Brain microvascular endothelial cell (primary cell): ENCODE measurements at regions not wholly inside any gene's neighbourhood (a gene's known extent, or its start where the extent isn't known, plus 50 kb on each side); places are given as distances from the start of the nearest gene placed in this dataset.

Experiments
- DNase-seq: peaks from one replicate; pipeline ENCODE4 v3.0.0-alpha.2; 2020
- H3K27ac ChIP-seq: fragments of 250-450 bp; sonication (Bioruptor Pico); 2 replicates; pipeline ENCODE4 v1.5.1; 2020; ENCODE audit warnings: mild to moderate bottlenecking, moderate library complexity
- H3K27me3 ChIP-seq: fragments of 250-450 bp; sonication (Bioruptor Pico); replicated peaks from 2 replicates; pipeline ENCODE4 v1.5.1; 2020; ENCODE audit warnings: mild to moderate bottlenecking
- H3K36me3 ChIP-seq: fragments of 250-450 bp; sonication (Bioruptor Pico); replicated peaks from 2 replicates; pipeline ENCODE4 v1.5.1; 2020; ENCODE audit warnings: mild to moderate bottlenecking
- H3K4me3 ChIP-seq: 2 replicates; pipeline ENCODE4 v1.5.1; 2011; ENCODE audit warnings: low read depth, mild to moderate bottlenecking, control low read depth, low read length, moderate library complexity
- in situ Hi-C: cut with HindIII; loops from 2 replicates; pipeline ENCODE4 v1.10.0; 2017; ENCODE audit warnings: low sequenced_read_pairs, low pct_ligation_motif_present
- TF ChIP-seq, protein P1 (sequence below): IDR thresholded peaks from 2 replicates; pipeline ENCODE4 v1.5.1; 2011; ENCODE audit warnings: low read depth, mild to moderate bottlenecking, moderate library complexity, low read length, control low read depth, inconsistent platforms; ENCODE audit errors: missing control alignments

DNA sequence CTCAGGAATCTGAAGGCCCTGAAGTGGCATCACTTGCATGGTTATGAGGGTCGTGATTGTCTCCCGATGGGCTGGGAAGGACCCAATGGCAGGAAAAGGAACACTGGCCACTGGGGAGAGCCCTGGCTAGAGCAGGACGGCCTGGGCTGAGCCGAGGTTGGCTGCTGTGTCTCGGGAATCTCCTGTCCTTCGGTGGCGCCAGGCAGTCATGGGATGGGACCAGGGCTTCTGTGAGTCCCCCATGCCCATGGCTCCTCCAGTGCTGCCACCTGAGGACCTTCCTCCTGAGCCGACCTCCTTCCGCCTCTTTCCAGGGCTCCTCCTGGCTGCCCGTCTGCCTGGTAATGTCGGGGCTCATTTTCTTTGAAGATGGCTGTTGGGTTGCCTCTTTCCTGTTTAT, 1394.0 kb downstream of the BRD1 start:
- TF ChIP-seq, protein P1, sequence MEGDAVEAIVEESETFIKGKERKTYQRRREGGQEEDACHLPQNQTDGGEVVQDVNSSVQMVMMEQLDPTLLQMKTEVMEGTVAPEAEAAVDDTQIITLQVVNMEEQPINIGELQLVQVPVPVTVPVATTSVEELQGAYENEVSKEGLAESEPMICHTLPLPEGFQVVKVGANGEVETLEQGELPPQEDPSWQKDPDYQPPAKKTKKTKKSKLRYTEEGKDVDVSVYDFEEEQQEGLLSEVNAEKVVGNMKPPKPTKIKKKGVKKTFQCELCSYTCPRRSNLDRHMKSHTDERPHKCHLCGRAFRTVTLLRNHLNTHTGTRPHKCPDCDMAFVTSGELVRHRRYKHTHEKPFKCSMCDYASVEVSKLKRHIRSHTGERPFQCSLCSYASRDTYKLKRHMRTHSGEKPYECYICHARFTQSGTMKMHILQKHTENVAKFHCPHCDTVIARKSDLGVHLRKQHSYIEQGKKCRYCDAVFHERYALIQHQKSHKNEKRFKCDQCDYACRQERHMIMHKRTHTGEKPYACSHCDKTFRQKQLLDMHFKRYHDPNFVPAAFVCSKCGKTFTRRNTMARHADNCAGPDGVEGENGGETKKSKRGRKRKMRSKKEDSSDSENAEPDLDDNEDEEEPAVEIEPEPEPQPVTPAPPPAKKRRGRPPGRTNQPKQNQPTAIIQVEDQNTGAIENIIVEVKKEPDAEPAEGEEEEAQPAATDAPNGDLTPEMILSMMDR = no peak
- Histone ChIP-seq H3K27me3 (no peaks in the 10 kb centered on the region), H3K36me3 (no peaks in the 10 kb centered on the region), H3K27ac (no peak overlapping the region), H3K4me3 (no peak overlapping the region)
- DNase-seq = no peak
- in situ Hi-C loops = no loop called here

DNA sequence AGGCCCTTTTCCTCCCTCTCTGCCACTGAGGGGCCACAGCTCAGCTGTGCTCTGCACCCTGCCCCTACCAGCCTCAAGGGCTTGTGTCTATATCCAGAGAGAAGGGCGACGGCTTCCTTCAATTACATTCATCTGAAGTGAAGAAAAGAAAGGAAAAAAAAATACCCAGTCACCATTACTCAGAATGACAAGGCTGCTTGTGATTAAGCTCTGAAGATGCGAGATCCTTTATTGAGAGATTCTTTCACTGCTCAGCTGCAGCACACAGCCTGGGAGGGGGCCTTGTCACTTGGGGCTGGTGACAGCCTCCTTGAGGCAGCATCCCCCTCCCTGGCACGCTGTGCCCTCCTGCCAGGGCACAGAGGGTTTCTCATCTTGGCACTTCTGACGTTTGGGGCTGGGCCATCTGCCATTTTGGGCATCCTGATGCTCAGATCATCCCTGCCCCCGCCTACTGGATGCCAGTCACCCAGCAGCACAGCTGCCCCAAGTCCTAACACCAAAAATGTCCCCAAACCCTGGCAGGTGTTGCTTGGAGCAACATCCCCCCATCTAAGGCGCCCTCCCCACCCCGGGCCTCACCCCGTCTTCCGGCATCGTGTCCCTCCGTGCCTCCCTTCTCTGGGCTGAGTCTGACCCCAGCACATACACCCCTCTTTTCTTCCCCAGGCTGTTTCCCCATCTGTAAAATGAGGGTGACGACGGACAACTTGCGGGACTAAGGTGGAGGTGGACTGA, 1394.7 kb downstream of the BRD1 start:
- in situ Hi-C loops = no loop called here
- Histone ChIP-seq H3K36me3 (no peaks in the 10 kb centered on the region), H3K27me3 (no peaks in the 10 kb centered on the region), H3K27ac (no peak overlapping the region), H3K4me3 (no peak overlapping the region)
- DNase-seq = no peak
- TF ChIP-seq, protein P1 = no peak

GRCh38 chr22:48431536-48432315, 1395.9 kb downstream of the BRD1 start:
- TF ChIP-seq, protein P1 = no peak
- in situ Hi-C loops = no loop called here
- Histone ChIP-seq H3K4me3 (no peak overlapping the region), H3K27ac (no peak overlapping the region), H3K36me3 (no peaks in the 10 kb centered on the region), H3K27me3 (no peaks in the 10 kb centered on the region)
- DNase-seq = no peak

DNA sequence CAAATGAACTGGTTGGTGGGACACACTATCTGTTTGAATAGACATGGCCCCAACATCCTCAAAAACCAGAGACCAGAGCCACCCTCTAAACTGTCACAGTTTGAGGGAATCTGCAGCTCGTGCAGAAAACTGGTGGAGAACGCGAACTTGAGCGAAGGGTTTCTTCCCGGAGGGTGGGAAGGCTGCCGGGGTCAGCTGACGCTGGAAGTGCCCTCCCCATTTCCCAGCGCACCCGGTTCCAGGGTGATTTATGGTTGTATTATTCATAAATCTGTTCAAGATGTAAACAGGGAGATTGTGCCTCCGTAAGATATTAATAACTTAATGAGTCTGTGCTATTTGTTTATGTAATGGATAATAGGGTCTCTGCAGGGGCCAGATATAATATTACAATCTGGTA, 1396.7 kb downstream of the BRD1 start:
- DNase-seq = no peak
- no peak overlapping the region for H3K4me3 ChIP-seq
- TF ChIP-seq, protein P1 = no peak
- no peaks in the 10 kb centered on the region for H3K36me3 ChIP-seq
- H3K27me3 ChIP-seq = no peaks in the 10 kb centered on the region
- in situ Hi-C loops = no loop called here
- no peak overlapping the region for H3K27ac ChIP-seq

- in situ Hi-C loops = no loop called here
- Histone ChIP-seq H3K4me3 (no peak overlapping the region), H3K27ac (no peak overlapping the region), H3K27me3 (no peaks in the 10 kb centered on the region), H3K36me3 (no peaks in the 10 kb centered on the region)
- TF ChIP-seq, protein P1 = no peak
- no peak for DNase-seq
Measured at GRCh38 chr22:48429446-48430020, 1398.1 kb downstream of the BRD1 start.
